Activated naive CD8-positive, alpha-beta T cell treated with anti-CD3 and anti-CD28 coated beads, Interleukin-2, amount 50 U/mL, for 24 hours (primary cell): ENCODE measurements at regions not wholly inside any gene's neighbourhood (a gene's known extent, or its start where the extent isn't known, plus 50 kb on each side); places are given as distances from the start of the nearest gene placed in this dataset.
"Not testable (repeated sequence)": the region's sequence is repeated elsewhere in the genome, so short reads cannot be mapped to it uniquely, and the experiment has no call there.

Experiments
- ATAC-seq: fragments of 150-1000 bp; cut with Tn5 transposase; one replicate; pipeline ENCODE4 v1.10.0; 2021
- DNase-seq: peaks from one replicate; pipeline ENCODE4 v3.0.0; 2021
- H3K27ac Mint-ChIP-seq: one replicate; pipeline ENCODE4 v1.8.0; 2021; ENCODE audit warnings: mild to moderate bottlenecking, mixed read lengths
- H3K27me3 Mint-ChIP-seq: one replicate; pipeline ENCODE4 v1.8.0; 2021; ENCODE audit warnings: mixed read lengths
- H3K36me3 Mint-ChIP-seq: one replicate; pipeline ENCODE4 v1.8.0; 2021; ENCODE audit warnings: low read depth, mixed read lengths
- H3K4me1 Mint-ChIP-seq: one replicate; pipeline ENCODE4 v1.8.0; 2021; ENCODE audit warnings: mixed read lengths
- H3K4me3 Mint-ChIP-seq: one replicate; pipeline ENCODE4 v1.8.0; 2021; ENCODE audit warnings: mild to moderate bottlenecking, moderate library complexity, mixed read lengths
- H3K9me3 Mint-ChIP-seq: one replicate; pipeline ENCODE4 v1.8.0; 2021; ENCODE audit warnings: mixed read lengths

- peak overlapping the region; percentile 57 for H3K4me3 Mint-ChIP-seq
- not testable (repeated sequence) for H3K27ac Mint-ChIP-seq, H3K9me3 Mint-ChIP-seq, H3K36me3 Mint-ChIP-seq, H3K4me1 Mint-ChIP-seq, H3K27me3 Mint-ChIP-seq
- ATAC-seq (peak; percentile 48), DNase-seq (peak; percentile 9)
Measured at GRCh38 chr1:143905214-143906179, 66.3 kb downstream of the FAM72C start.

GRCh38 chr1:143904622-143904979 is 67.2 kb downstream of the FAM72C start:
- H3K4me1 Mint-ChIP-seq, H3K27me3 Mint-ChIP-seq, H3K9me3 Mint-ChIP-seq, H3K36me3 Mint-ChIP-seq, H3K4me3 Mint-ChIP-seq, H3K27ac Mint-ChIP-seq, DNase-seq: not testable (repeated sequence)
- ATAC-seq: peak; percentile 55

DNA sequence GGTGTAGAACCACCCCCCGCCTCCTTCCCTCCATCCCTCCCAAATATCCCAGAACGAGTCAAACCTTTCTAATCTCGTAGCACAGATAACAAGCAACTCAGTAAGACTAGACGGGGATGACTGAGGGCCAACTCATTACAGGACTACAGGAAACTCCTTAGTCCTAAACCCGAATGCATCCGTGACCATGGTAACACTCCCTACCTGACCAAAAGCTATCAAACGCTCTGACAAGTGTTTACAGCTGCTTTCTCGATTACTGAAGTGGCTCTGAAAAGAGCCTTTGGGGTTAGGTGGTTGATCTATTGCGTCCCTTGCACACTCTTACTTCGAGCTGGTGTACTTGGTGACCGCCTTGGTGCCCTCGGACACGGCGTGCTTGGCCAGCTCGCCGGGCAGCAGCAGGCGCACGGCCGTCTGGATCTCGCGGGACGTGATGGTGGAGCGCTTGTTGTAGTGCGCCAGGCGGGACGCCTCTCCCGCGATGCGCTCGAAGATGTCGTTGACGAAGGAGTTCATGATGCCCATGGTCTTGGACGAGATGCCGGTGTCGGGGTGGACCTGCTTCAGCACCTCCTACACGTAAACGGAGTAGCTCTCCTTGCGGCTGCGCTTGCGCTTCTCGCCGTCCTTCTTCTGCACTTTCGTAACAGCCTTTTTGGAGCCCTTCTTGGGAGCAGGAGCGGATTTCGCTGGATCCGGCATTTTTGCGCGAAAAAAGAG is 67.7 kb downstream of the FAM72C start:
- not testable (repeated sequence) for DNase-seq, H3K4me3 Mint-ChIP-seq, H3K9me3 Mint-ChIP-seq

GRCh38 chr1:143896377-143896776 is 75.4 kb downstream of the FAM72C start:
- not testable (repeated sequence) for DNase-seq, H3K4me1 Mint-ChIP-seq, H3K9me3 Mint-ChIP-seq, H3K36me3 Mint-ChIP-seq, H3K4me3 Mint-ChIP-seq, H3K27me3 Mint-ChIP-seq, H3K27ac Mint-ChIP-seq, ATAC-seq

More for the DNA sequence above, 67.7 kb downstream of the FAM72C start:
- ATAC-seq: peak; percentile 74
- H3K4me1 Mint-ChIP-seq, H3K36me3 Mint-ChIP-seq, H3K27me3 Mint-ChIP-seq, H3K27ac Mint-ChIP-seq: not testable (repeated sequence)

DNA sequence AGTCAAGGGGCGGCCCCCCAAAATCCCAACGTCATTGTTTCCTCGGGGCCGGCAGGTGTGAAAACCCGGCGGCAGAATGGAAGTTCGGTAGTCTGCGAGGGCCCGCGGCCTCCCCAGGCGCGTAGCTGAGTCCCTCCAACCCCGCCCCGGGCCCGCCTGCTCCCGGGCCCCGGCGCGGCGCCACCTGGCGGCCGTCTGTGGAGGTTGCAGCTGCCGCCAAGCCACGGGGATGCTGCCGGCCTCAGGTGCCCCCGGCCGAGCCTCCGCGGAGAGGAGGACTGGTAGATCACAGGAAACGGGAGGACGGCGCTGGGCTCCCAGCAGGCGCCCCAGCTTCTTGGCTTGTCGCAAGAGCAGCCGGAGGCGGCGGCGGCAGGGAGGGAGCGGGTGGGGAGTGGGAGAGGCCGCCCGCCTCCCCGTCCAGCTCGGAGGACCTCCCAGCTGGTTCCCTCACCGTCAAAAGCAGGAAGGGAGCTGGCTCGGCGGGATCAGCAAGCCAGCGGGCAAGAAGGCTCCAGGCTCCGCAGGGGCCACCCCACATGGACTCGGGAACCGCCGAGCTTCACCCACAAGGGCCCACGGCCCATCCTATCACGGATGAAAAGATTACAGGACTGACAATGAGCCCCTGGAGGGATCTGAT is 86.7 kb downstream of the FAM72C start:
- H3K4me1 Mint-ChIP-seq, H3K9me3 Mint-ChIP-seq, H3K36me3 Mint-ChIP-seq, H3K4me3 Mint-ChIP-seq, H3K27ac Mint-ChIP-seq, H3K27me3 Mint-ChIP-seq: not testable (repeated sequence)
- DNase-seq: peak; percentile 77
- peak; percentile 86 for ATAC-seq

- H3K27me3 Mint-ChIP-seq, H3K9me3 Mint-ChIP-seq, H3K27ac Mint-ChIP-seq, H3K36me3 Mint-ChIP-seq, H3K4me1 Mint-ChIP-seq: not testable (repeated sequence)
- ATAC-seq: peak; percentile 70
- peak overlapping the region; percentile 26 for H3K4me3 Mint-ChIP-seq
- peak; percentile 51 for DNase-seq
Measured at GRCh38 chr1:143884532-143884931, 87.3 kb downstream of the FAM72C start.

- peak; percentile 69 for ATAC-seq
- not testable (repeated sequence) for H3K27me3 Mint-ChIP-seq, DNase-seq, H3K36me3 Mint-ChIP-seq, H3K4me1 Mint-ChIP-seq, H3K27ac Mint-ChIP-seq, H3K4me3 Mint-ChIP-seq, H3K9me3 Mint-ChIP-seq
Measured at GRCh38 chr1:143879757-143880536, 91.8 kb downstream of the FAM72C start.

DNA sequence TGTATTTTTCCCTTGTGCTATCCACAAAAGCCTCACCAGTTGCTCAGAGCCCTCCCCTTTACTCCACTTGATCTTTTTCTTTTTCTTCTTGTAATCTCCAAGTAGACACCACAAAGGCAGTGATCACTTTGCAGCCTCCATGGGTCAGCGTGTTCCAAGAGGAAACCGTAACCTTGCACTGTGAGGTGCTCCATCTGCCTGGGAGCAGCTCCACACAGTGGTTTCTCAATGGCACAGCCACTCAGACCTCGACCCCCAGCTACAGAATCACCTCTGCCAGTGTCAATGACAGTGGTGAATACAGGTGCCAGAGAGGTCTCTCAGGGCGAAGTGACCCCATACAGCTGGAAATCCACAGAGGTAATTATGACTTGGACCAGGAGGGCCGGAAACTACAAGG is 95.8 kb downstream of the FAM72C start:
- H3K4me1 Mint-ChIP-seq, ATAC-seq, DNase-seq, H3K27ac Mint-ChIP-seq, H3K36me3 Mint-ChIP-seq, H3K9me3 Mint-ChIP-seq, H3K4me3 Mint-ChIP-seq, H3K27me3 Mint-ChIP-seq: not testable (repeated sequence)

DNA sequence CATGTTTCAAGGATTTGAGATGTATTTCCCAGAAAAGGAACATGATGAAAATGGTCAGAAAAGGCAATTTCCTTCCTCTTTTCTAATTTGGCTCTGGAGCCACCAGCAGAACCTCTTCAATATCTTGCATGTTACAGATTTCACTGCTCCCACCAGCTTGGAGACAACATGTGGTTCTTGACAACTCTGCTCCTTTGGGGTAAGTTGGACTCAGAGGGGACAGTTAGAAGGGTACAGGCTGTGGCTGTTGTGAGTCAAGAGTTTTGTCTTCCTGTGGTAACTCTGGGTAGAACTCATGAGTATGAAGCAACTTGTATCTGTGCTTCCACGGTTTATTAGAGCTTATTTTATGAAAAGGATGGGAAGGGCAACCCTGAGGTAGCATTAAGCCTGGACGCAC is 97.2 kb downstream of the FAM72C start:
- not testable (repeated sequence) for H3K36me3 Mint-ChIP-seq, DNase-seq, H3K9me3 Mint-ChIP-seq, H3K4me3 Mint-ChIP-seq, H3K27me3 Mint-ChIP-seq, H3K4me1 Mint-ChIP-seq, H3K27ac Mint-ChIP-seq
- peak; percentile 61 for ATAC-seq

GRCh38 chr1:143873650-143874049 is 98.1 kb downstream of the FAM72C start:
- not testable (repeated sequence) for H3K27me3 Mint-ChIP-seq, H3K4me1 Mint-ChIP-seq, H3K36me3 Mint-ChIP-seq, H3K9me3 Mint-ChIP-seq, DNase-seq, H3K27ac Mint-ChIP-seq, H3K4me3 Mint-ChIP-seq
- ATAC-seq: peak; percentile 66

DNA sequence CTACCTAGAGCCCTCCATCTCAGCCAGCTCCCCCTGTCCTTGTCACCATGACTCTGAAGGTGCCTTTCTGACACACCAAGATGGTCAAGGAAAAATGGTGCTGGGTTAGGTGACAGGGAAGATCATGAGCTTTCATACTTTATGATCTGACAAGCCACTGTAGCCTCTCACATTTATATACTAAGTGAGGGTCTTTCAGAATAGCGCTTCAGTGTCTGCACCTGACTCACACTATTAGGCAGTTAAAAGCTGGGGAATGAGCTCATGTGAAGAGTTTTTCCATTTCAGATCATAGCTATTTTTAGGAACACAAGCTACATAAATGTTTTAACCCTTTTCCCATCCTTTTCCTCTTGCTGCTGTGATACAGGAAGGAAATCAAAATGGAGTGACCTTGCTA is 101.4 kb downstream of the FAM72C start:
- not testable (repeated sequence) for H3K27ac Mint-ChIP-seq, H3K4me1 Mint-ChIP-seq, H3K4me3 Mint-ChIP-seq, H3K27me3 Mint-ChIP-seq, H3K36me3 Mint-ChIP-seq, DNase-seq, H3K9me3 Mint-ChIP-seq, ATAC-seq

- H3K36me3 Mint-ChIP-seq, H3K9me3 Mint-ChIP-seq, ATAC-seq, H3K4me1 Mint-ChIP-seq, H3K4me3 Mint-ChIP-seq, H3K27me3 Mint-ChIP-seq, H3K27ac Mint-ChIP-seq, DNase-seq: not testable (repeated sequence)
Measured at GRCh38 chr1:143867590-143868220, 104.1 kb downstream of the FAM72C start.

- H3K9me3 Mint-ChIP-seq, H3K27ac Mint-ChIP-seq, H3K27me3 Mint-ChIP-seq, H3K4me3 Mint-ChIP-seq, DNase-seq, H3K36me3 Mint-ChIP-seq, H3K4me1 Mint-ChIP-seq: not testable (repeated sequence)
- peak; percentile 92 for ATAC-seq
Measured at GRCh38 chr1:143863901-143864520, 107.8 kb downstream of the FAM72C start.

DNA sequence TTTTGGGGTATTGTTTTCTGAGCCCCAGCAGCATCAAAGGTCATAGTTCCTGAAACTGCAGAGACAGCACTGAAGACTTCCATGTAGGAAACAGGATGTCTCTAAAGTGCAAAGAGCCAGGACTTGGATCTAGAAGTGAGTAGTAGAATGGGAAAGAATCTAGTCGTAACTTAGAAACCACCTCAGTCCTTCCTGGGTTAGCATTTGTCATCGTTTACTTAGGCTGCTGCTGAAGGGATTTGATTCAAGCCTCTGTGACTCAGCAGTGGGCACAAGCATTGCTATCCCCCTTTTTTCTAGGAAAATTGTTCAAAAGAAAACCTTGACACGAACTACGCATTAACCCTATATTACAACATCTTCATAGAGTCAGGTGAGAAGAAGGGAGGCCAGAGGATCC is 109.1 kb downstream of the FAM72C start:
- peak; percentile 40 for ATAC-seq
- H3K27me3 Mint-ChIP-seq, H3K4me3 Mint-ChIP-seq, H3K4me1 Mint-ChIP-seq, H3K9me3 Mint-ChIP-seq, DNase-seq, H3K27ac Mint-ChIP-seq, H3K36me3 Mint-ChIP-seq: not testable (repeated sequence)
